ENCODE measurements at regions not wholly inside any gene's neighbourhood (a gene's known extent, or its start where the extent isn't known, plus 50 kb on each side); places are given as distances from the start of the nearest gene placed in this dataset.
"Not testable (repeated sequence)": the region's sequence is repeated elsewhere in the genome, so short reads cannot be mapped to it uniquely, and the experiment has no call there.

DNA sequence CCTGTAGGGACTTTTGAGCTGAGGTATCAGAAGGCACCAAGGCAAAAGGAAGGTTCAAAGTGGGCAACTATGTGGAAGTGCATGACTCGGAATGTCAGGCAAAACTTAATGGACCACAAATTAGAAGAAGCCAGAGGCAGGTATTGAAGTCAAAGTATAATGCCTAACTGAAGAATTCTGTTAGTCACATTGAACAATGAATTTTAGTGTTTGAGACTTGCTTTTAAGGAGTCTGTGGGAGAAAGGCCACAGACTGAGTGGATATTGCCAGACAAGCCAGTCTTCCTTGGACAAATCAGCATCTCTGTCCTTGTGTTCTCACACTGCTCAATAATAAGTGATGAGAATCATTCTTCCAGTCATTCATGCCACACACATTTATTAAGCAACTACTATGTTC lies 498.9 kb downstream of the STK39 start:
- DNase-seq (ENCODE audit: low spot score) = peak; percentile 59

DNA sequence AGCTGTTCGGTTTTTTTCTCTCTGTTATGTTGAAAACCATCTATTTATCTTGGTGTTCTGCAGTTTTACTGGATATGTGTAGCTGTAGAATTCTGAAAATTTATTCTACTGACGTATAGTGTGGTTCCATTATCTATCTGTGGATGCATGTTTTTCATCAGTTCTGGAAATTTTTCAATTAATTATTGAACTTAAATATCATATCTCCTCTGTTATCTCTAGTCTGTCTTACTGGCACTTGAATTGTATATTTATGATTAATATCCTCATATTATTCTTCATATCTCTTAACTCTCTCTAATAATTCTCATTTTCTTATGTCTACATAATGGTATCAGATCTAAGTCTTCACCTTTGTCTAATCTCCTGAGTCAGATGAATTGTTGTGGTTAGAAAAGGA lies 501.7 kb downstream of the STK39 start:
- DNase-seq (ENCODE audit: low spot score) = no peak

DNA sequence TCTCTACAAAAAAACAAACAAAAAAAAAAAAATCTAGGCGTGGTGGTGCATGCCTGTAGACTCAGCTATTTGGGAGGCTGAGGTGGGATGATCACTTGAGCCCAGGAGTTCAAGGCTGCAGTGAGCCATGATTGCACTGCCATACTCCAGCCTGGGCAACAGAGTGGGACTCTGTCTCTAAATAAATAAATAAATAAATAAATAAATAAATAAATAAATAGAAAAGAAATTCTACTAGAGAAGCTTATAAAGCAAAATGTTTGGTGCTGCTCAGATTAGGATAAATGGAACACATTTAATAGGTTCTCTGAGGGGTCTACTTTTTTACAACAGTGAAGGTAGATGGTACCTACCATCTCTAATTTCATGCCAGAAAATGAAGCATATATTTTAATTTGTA lies 507.5 kb downstream of the STK39 start:
- DNase-seq (ENCODE audit: low spot score) = not testable (repeated sequence)

DNA sequence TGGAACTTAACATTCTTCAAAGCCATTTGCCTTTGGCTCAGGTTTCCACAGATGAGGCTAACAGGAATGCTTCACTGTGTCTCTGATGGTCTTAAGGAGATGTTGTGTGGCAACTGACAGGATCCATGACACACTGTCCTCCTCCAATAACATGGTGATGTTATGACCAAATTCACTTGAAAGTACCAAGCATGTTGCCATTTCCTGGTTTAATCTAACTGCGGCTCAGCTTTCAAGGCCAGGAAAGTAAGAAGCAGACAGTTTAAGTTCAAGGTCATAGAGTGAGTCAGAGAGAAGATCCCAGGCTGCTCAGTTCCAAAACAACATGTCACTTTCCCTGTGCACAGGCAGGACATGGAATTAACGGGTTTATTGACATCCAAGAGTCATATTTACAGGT lies 513.6 kb downstream of the STK39 start:
- DNase-seq (ENCODE audit: low spot score) = peak; percentile 24

DNA sequence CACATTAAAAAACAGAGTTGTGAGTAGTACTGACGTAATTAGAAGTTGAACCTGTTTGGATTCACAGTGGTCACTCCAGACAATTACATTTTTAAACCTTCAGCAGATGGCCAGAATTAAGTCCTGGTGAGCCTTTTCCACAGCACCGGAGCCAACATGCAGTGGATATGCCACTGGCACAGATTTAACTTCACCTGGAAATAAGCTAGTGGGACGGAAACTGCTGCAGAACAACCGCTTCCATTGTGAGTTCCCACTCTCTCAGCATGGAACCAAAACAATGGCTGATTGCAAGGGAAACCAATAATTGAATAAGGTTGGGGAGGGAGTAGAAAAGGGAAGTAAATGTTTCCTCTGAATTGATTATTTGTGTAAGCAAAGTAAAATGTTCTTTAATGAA lies 515.1 kb downstream of the STK39 start:
- no peak for DNase-seq (ENCODE audit: low spot score)

DNA sequence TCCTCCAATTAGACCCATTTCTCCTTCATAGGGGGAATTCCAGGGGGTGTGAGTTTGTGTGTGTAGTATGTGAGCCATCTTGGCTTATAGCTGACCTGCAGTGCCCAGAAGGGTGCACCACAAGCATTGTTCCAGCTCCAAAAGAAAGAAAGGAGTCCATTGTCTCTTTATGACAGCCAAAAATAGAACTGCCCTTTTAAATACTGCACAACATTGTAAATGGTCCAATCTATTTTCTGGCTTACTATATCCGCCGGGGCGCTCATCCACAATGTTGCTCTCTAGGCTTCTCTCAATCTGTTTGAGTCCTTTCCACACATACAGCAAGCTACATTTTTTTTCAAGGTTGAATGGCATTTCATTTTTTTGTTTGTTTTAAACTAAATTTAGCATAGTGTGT lies 517.5 kb downstream of the STK39 start:
- DNase-seq (ENCODE audit: low spot score) = no peak

DNA sequence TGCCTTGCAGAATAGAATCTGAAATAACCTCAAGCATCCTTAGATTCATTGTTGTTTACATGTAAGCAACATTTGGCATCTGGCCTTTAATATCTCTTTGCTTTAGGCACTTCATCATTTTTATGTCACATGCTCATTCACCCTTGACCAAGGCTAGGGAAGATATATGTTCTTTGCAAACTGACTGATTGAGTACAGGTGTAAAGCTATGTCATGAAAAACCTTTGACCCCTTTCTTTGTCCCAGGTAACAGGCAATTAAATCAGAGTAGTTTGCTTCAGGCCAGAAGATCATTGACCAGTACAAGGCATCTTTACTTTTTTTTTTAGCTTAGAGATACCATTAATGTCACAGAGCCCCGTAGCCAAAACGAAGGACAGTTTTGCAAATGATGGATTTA lies 520.6 kb downstream of the STK39 start:
- DNase-seq (ENCODE audit: low spot score) = no peak

DNA sequence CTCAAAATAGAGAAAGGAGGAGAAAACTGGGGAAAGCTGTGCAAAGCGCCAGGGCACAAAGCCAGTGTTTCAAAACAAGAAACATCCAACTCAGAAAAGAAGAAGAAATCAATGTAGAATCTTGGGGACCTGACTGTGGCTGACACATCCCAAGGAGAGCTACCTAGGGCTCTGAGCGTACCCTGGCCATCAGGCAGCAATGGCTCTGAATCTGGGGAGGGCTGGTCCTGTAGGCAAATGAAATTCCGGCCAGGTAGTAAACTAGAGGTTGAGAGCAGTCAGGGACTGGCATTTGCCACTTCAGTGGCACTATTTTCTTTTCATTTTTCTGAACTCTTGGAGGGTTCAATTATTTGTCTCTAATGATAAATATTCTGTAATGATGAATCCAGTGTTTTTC lies 525.8 kb downstream of the STK39 start:
- no peak for DNase-seq (ENCODE audit: low spot score)

DNA sequence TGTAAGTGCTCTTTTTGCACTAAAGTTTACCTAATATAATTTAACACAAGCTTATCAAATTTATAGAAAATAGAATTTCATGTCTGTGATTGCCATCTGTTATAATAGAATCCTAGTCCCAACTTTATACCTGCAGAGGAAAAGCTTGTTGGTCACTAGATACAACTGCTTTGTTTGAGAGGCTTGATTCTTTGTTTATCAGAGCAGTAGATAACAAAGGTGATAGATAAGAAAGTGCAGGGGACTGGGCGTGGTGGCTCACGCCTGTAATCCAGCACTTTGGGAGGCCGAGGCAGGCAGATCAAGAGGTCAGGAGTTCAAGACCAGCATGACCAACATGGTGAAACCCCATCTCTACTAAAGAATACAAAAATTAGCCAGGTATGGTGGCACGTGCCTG lies 528.0 kb downstream of the STK39 start:
- no peak for DNase-seq (ENCODE audit: low spot score)

DNA sequence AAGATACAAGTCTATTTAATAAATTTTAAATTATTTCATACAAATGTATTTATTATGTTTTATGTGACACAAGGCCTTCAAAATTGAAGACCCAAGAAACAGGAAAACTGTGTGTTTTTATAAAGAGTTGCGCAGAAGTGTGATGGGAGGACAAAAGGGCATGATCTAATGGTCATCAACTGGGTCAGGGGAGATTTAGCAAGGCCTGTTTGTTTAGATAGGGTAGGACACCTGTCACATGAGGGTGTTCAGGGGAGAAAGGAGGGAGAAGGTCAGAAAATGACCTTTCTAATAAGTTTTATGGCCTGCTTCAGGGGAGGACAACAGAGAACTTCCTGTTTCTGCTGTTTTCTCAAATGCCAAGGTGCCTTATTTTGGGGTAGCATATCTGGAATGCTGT lies 528.8 kb downstream of the STK39 start:
- DNase-seq (ENCODE audit: low spot score) = no peak

DNA sequence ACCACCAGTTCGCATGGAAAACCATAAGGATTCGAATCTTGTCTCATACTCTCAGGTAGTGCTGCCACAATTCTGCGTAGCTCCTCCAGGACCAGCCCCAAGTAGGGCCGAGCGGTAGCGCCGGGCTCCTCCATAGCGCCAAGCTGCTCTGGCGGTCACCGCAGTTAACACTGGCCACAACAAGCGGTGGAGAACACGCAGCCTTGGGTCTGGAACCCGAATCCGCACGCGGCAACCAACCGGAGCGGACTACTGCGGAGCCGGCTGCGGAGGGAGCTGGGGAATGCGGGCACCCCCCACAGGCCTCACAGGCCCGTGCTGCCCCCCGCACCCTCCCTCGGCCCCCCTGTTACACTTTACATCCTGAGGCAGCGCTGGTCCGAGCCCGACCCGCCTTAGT lies 531.5 kb downstream of the STK39 start:
- no peak for DNase-seq (ENCODE audit: low spot score)

DNA sequence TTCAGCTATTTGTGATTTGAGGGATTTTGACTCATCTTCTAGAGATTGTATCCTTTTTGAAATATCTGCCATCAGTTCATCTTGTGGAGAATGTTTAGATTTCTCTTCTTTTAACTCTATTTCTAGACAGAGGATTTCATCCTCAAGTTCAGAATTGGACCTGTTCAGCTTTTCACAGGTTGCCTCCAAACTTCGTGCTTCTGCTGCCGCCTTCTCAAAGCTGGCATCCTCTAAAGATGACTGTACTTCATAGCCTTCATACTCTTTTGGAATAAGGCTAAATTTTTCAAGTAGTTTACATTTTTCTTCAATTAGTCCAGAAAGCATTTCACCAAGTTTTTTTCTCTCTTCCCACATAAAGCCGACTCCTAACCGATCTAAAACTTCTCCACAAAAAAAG lies 531.9 kb downstream of the STK39 start:
- not testable (repeated sequence) for DNase-seq (ENCODE audit: low spot score)

DNA sequence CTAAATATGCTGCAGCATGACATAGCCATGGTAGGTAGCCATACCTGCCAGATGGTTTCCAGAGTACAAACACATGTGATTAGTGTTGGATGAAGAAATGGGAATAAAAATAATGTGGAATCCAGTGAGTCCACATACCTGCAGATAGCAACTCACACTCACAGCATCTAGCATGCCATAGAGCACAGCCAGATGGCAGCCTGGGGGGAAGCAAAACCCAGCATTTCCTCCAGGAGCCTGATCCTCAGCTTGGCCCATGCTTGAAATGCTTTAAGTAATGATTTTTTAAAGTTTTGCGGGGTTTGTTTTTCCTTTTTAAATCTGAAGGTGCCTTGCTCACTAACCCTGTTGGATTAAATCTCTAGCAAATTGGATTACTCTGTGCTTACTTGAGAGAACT lies 535.1 kb downstream of the STK39 start:
- no peak for DNase-seq (ENCODE audit: low spot score)

DNA sequence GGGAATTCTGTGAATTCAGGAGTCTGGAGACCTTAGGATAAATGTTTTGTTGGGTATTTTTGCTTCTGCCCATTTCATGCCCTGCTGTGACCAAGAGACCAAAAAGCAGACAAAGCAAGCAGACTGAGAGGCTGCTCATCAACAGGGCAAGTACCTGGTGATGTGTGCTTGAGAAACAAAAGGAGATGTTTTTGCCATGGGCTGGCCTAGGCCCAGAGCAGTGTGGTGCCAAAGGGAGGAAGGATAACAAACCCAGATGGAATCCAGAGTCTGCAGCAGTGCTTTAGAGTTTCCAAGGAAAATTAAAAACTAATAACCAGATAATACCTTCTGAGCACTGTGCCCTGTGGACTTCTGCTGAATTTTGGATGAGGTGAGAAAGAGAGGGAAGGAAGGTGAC lies 538.4 kb downstream of the STK39 start:
- no peak for DNase-seq (ENCODE audit: low spot score)

DNA sequence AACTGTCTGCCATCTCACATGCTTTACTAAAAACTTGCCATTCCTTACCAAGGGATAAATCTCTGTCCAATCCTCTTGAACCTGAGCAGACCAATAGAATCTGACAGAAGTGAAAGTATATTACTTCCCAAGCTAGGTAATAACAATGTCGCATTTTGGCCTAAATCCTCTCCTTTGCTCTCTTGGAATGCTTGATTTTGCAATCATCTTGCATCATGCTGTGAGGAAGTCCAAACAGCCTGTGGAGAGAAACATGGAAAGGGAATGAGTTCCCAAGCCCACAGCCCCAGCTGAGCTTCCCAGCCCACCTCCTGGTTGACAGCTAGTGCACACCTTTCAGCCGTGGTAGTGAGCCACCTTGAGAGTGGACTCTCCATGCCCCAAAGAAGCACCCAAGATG lies 540.6 kb downstream of the STK39 start:
- DNase-seq (ENCODE audit: low spot score) = no peak

DNA sequence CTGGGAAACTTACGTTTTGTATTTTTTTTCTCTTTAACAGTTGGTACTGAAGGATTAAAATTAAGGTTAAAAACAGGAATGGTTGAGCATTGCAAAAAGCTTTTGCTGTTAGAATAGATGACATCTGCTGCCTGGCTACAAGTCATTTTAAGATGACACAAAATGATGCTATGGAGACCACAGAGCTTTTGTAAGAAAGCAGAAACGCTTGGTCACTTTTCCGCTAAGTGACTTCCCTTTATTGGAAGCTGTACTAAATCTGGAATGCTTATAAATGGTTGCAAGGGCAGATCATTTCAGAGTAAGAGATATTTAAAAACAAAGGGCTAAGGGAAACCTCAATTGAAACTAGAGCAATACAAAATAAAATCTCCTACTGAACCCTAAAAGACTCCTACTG lies 544.0 kb downstream of the STK39 start:
- DNase-seq (ENCODE audit: low spot score) = no peak

DNA sequence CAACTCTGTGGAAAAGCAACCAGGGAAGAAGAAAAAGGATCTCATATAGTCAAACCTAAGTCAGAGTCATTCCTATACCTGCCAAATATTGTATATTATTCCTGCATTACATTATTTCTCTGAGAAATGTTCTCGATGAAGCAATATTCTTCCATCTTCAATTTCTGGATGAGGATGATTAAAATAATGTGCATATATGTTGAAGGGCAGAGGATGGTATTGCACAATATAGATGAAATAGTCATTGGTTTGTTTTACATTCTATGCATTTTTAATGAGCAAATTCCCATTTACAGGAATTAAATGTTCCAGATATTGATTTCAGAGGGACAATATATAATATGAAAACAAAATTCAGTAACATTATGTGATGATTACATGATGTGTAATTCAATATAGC lies 545.2 kb downstream of the STK39 start:
- no peak for DNase-seq (ENCODE audit: low spot score)

DNA sequence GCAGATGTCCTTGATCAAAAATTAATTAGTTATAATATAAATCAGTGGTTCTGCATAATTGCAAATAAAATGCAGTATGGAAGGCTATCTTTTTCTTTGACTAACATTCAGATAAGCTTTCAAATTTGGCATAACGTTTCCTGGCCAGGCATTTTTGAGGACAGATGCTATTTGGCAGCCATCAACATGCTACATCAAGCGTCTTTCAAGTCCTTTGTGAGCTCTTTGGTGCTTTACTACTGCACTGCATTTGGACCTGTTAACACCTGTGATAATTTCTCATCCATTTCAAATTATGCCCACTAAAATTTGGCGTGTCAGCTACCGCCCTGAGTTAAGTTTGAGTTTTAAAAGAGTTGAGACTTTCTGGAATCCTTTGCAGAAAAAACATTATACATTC lies 545.7 kb downstream of the STK39 start:
- no peak for DNase-seq (ENCODE audit: low spot score)

DNA sequence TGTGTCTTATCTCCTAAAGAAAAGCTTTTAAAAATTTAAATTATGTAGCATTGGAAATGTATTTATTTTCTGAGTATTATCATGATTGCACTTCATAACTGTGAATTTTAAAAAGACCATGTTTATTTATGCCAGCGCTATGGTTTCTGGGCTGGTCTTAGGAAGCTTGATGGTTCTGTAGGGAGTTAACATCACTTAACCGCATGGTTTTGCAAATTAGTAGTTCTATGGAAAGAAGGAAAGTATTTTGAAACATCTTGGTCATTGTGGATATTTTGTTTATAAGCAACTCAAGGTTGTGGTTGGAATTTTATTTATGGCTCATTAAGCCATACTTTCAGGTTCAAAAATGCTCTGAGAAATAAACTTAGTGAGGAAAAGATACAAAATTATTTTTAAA lies 549.4 kb downstream of the STK39 start:
- DNase-seq (ENCODE audit: low spot score) = no peak

DNA sequence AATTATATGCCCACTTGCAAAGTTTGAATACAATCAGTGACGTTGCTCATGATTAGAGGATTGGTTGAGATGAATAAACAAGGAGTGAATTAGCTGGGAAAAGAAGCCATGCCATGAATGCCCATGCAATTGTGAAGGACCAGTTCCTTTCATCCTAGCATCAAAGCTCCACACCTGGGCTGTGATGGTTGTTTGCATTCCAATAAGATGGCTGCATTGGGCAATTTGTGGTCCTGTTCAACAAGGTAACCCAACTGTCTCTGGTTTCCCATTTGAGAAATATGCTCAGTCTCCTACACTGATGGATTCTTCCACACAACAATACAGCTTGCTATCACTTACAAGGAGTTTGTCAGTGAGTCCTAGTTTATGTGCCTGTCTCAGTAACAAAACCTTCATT lies 550.2 kb downstream of the STK39 start:
- DNase-seq (ENCODE audit: low spot score) = no peak

DNA sequence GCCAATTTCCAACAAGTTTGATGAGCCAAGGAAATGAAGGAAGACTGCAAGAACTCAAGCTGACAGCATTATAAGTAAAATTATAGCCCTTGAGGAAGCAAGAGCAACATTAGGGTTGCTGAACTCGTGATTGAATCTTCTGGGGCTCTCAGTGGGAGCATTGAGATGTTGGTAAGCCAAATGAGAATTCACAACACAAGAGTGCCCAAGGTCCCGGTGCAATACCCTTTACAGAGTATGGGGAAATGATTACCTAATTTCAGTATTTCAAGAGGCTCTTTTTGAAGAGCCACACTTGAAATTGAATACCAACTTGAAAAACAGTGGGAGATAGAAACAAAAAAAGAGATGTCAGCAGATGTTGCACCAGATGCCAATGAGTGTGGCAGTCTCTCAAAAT lies 554.5 kb downstream of the STK39 start:
- no peak for DNase-seq (ENCODE audit: low spot score)

DNA sequence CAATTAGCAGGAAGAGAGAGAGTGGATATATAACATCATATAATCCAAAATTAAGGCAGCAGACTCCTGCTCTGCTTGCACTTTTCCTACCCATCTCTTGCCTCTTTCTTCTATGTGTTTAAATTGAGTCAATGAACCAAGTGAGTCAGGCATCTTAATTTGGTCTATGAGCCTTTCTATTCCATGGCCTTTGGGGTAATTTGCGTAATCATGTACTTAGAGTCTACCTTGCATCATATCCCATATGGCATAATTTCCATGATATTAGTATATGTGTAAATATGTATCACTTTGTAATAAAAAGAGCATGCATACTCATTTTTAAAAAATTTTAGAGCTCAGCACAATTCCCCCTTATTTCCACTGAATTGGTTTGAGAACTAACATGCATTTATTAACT lies 555.2 kb downstream of the STK39 start:
- DNase-seq (ENCODE audit: low spot score) = no peak

DNA sequence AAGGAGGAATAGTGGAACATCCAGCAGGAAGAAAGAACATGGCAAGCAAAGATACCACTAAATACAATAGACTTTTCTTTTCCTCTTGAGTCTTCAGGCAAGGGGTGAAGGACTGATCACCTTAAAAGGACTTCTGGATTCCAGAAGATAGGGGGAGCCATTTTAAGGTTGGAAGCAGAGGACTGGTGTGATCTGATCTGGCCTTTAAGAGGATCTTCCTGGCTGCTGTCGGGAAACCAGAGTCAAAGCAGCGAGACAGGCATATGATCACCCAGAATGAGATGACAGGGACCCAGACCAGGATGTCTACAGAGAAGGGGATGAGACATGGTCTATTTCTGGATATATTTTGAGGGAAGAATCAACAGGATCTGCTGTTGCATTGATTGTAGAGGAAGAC lies 558.0 kb downstream of the STK39 start:
- peak; percentile 12 for DNase-seq (ENCODE audit: low spot score)

DNA sequence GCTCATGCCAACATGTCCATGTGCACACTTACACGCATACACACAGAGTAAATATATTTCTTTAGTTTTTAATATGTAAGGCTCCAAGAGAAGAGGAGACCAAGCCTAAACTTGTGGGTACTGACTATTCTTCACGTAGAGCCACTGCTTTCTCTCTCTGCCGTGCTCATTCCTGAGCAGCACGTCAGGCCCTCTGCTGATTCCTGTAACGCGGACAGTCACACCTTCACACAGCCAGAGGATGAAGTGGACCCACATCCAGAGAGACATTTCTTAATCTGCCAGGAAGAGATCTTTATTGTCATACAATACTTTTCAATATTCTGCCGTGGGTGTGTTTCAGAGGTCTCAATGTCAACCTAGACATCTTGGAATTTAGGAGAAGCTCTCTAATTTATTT lies 560.7 kb downstream of the STK39 start:
- peak; percentile 35 for DNase-seq (ENCODE audit: low spot score)

DNA sequence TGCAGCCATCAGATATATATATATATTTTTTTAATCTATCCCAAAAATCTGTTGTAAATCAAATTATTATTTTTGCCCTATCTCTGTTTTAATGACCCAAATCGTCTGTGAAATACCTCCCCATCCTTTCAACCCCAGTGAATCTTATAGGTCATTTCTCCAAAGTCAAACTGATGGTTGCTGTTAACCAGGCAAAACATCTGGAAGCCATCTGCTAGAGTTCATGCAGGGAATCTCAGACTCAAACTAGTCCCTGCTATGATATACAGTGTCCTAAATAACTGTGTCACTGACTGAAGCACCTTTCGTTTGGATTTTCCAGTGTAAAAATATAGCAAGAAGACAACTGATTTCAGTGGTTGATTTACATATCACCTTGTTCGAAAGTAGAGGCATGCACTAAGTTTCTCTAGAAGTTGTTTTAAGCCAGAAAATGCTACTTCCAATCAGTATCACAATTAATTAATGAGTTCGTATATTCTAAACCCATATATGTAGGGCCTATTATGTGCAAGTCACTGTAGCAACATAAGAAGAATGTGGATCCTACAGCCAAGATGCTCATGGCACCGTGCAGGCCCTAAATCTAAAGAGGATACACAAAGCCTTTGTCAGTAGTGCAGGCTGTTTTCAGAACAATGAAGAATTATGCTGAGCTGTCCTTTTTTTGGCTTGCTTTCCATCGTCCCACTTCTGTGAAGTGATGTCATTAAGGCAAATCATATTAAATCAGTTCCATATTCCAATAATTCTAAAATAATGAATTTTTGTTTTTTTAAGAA lies 566.0 kb downstream of the STK39 start:
- no peak for DNase-seq (ENCODE audit: low spot score)
